HFFc6 (cell line): ENCODE measurements at regions not wholly inside any gene's neighbourhood (a gene's known extent, or its start where the extent isn't known, plus 50 kb on each side); places are given as distances from the start of the nearest gene placed in this dataset.

Experiments used
- DNase-seq: peaks from one replicate; pipeline ENCODE4 v3.0.0-alpha.2; 2018
- H3K27ac Mint-ChIP-seq: 2 replicates; pipeline ENCODE4 v1.8.0; 2020; ENCODE audit warnings: mild to moderate bottlenecking, mixed read lengths
- H3K27me3 Mint-ChIP-seq: 2 replicates; pipeline ENCODE4 v1.8.0; 2021; ENCODE audit warnings: mild to moderate bottlenecking, moderate library complexity, mixed read lengths; ENCODE audit not compliant: insufficient read depth
- H3K36me3 Mint-ChIP-seq: 2 replicates; pipeline ENCODE4 v1.8.0; 2021; ENCODE audit warnings: low read depth, mixed read lengths
- H3K4me1 Mint-ChIP-seq: 2 replicates; pipeline ENCODE4 v1.8.0; 2020; ENCODE audit warnings: low read depth, mixed read lengths
- H3K4me3 Mint-ChIP-seq: 2 replicates; pipeline ENCODE4 v1.8.0; 2020; ENCODE audit warnings: mild to moderate bottlenecking, moderate library complexity, mixed read lengths
- H3K9me3 Mint-ChIP-seq: 2 replicates; pipeline ENCODE4 v1.8.0; 2020; ENCODE audit warnings: mild to moderate bottlenecking, mixed read lengths
- CTCF ChIP-seq: fragments of 200-600 bp; sonication (generic); IDR thresholded peaks from 2 replicates; pipeline ENCODE4 v1.5.0; 2021; ENCODE audit warnings: antibody characterized with exemption, mild to moderate bottlenecking

- Mint-ChIP-seq H3K36me3 (no peaks in the 10 kb centered on the region), H3K4me1 (no peaks in the 10 kb centered on the region), H3K4me3 (no peak overlapping the region), H3K27me3 (no peaks in the 10 kb centered on the region), H3K9me3 (peaks cover 35% of the 10 kb centered on the region), H3K27ac (no peak overlapping the region)
- DNase-seq: no peak
- TF ChIP-seq CTCF: no peak
These were observed 2362.5 kb upstream of the WWC1 start for GRCh38 chr5:165928971-165929370.

- DNase-seq: no peak
- no peaks in the 10 kb centered on the region for H3K27me3 Mint-ChIP-seq
- peaks cover 34% of the 10 kb centered on the region for H3K9me3 Mint-ChIP-seq
- no peaks in the 10 kb centered on the region for H3K36me3 Mint-ChIP-seq
- H3K4me1 Mint-ChIP-seq: no peaks in the 10 kb centered on the region
- no peak overlapping the region for H3K27ac Mint-ChIP-seq
- H3K4me3 Mint-ChIP-seq: no peak overlapping the region
- no peak for TF ChIP-seq CTCF
These were observed 2350.9 kb upstream of the WWC1 start for GRCh38 chr5:165940541-165940940.

- DNase-seq: no peak
- Mint-ChIP-seq H3K9me3 (peaks cover 51% of the 10 kb centered on the region), H3K36me3 (no peaks in the 10 kb centered on the region), H3K4me1 (no peaks in the 10 kb centered on the region), H3K4me3 (no peak overlapping the region), H3K27ac (no peak overlapping the region), H3K27me3 (no peaks in the 10 kb centered on the region; the same call in 1 of the 2 replicates)
- TF ChIP-seq CTCF: no peak
These were observed 2334.6 kb upstream of the WWC1 start for GRCh38 chr5:165956854-165957253.

- peaks cover 29% of the 10 kb centered on the region for H3K9me3 Mint-ChIP-seq
- no peaks in the 10 kb centered on the region for H3K27me3 Mint-ChIP-seq
- TF ChIP-seq CTCF: no peak
- no peaks in the 10 kb centered on the region for H3K4me1 Mint-ChIP-seq
- H3K4me3 Mint-ChIP-seq: no peak overlapping the region
- H3K27ac Mint-ChIP-seq: no peak overlapping the region
- DNase-seq: no peak
- no peaks in the 10 kb centered on the region for H3K36me3 Mint-ChIP-seq
These were observed 2309.8 kb upstream of the WWC1 start for GRCh38 chr5:165981671-165982070.

GRCh38 chr5:165996201-165996875 lies 2295.1 kb upstream of the WWC1 start:
- no peak for TF ChIP-seq CTCF
- Mint-ChIP-seq H3K4me1 (no peaks in the 10 kb centered on the region), H3K4me3 (no peak overlapping the region), H3K9me3 (peaks cover 57% of the 10 kb centered on the region), H3K36me3 (no peaks in the 10 kb centered on the region), H3K27ac (no peak overlapping the region), H3K27me3 (no peaks in the 10 kb centered on the region; the same call in 1 of the 2 replicates)
- DNase-seq: no peak
